SK-N-SH (cell line): ENCODE measurements at regions not wholly inside any gene's neighbourhood (a gene's known extent, or its start where the extent isn't known, plus 50 kb on each side); places are given as distances from the start of the nearest gene placed in this dataset.

Experiments used
- CTCF ChIA-PET: fragments of 300-600, 350-600 bp; formaldehyde crosslinking; extraction: SDS; loops from one replicate; lab custom pipeline; 2021; lab: Yijun Ruan, JAX
- POLR2A ChIA-PET: fragments of 350-600 bp; sonication (Branson Sonifier 250); formaldehyde crosslinking; extraction: SDS; loops from one replicate; lab custom pipeline; 2020; ENCODE audit warnings: antibody characterized with exemption, inconsistent platforms; lab: Yijun Ruan, JAX
- DNase-seq: peaks from one replicate; pipeline ENCODE4 v3.0.0; 2012
- H2AFZ ChIP-seq: fragments of 200-600 bp; sonication (generic); 2 replicates; pipeline ENCODE4 v1.8.1; 2016; ENCODE audit warnings: antibody characterized with exemption, mild to moderate bottlenecking, low read depth
- H3F3A ChIP-seq: fragments of 200-600 bp; sonication (generic); replicated peaks from 2 replicates; pipeline ENCODE3; 2016; ENCODE audit warnings: antibody characterized with exemption, mild to moderate bottlenecking; ENCODE audit not compliant: insufficient read depth
- H3K27ac ChIP-seq, 2 experiments: fragments of 200-500 bp in 1 of 2; fragments of 200-600 bp in 1 of 2; sonication (Bioruptor generic) in 1 of 2; sonication (generic), shearing (Covaris generic) in 1 of 2; 2 replicates each; pipeline versions ENCODE4 v1.5.1 to v1.6.1; 2014 to 2016; ENCODE audit warnings: low read depth in 2 of 2, inconsistent platforms in 1 of 2, low read length in 1 of 2, mild to moderate bottlenecking in 1 of 2, mixed read lengths in 1 of 2
- H3K27me3 ChIP-seq: fragments of 200-600 bp; sonication (generic), shearing (Covaris generic); 2 replicates; pipeline ENCODE4 v1.6.1; 2016; ENCODE audit warnings: mixed run types; ENCODE audit not compliant: insufficient read depth
- H3K36me3 ChIP-seq, 2 experiments: fragments of 200-500 bp in 1 of 2; fragments of 200-600 bp in 1 of 2; sonication (Bioruptor generic) in 1 of 2; sonication (generic) in 1 of 2; replicated peaks in 1 of 2; 2 replicates each; pipeline versions ENCODE3 to v1.5.1; 2014 to 2016; ENCODE audit warnings: low read length in 1 of 2, mild to moderate bottlenecking in 1 of 2; ENCODE audit not compliant: insufficient read depth in 2 of 2, control insufficient read depth in 1 of 2
- H3K4me1 ChIP-seq, 2 experiments: fragments of 200-500 bp in 1 of 2; fragments of 200-600 bp in 1 of 2; sonication (Bioruptor generic) in 1 of 2; sonication (generic), shearing (Covaris generic) in 1 of 2; 2 replicates each; pipeline versions ENCODE4 v1.5.1 to v1.6.1; 2014 to 2016; ENCODE audit warnings: low read depth in 1 of 2, low read length in 1 of 2, mixed run types in 1 of 2; ENCODE audit not compliant: insufficient read depth in 2 of 2, control insufficient read depth in 1 of 2
- H3K4me2 ChIP-seq: fragments of 200-600 bp; sonication (generic), shearing (Covaris generic); 2 replicates; pipeline ENCODE4 v1.6.1; 2017; ENCODE audit warnings: mixed run types
- H3K4me3 ChIP-seq, 2 experiments: fragments of 200-500 bp in 1 of 2; fragments of 200-600 bp in 1 of 2; sonication (Bioruptor generic) in 1 of 2; sonication (generic), shearing (Covaris generic) in 1 of 2; 2 replicates each; pipeline versions ENCODE4 v1.5.1 to v1.8.1; 2014 to 2016; ENCODE audit warnings: low read depth in 2 of 2, inconsistent platforms in 1 of 2, low read length in 1 of 2, mild to moderate bottlenecking in 1 of 2, mixed read lengths in 1 of 2, moderate library complexity in 1 of 2
- H3K79me2 ChIP-seq: fragments of 200-600 bp; sonication (generic); 2 replicates; pipeline ENCODE4 v1.8.1; 2017; ENCODE audit warnings: mild to moderate bottlenecking; ENCODE audit not compliant: insufficient read depth
- H3K9ac ChIP-seq: fragments of 200-600 bp; sonication (generic); 2 replicates; pipeline ENCODE4 v1.6.1; 2017; ENCODE audit warnings: mixed run types
- H3K9me2 ChIP-seq: fragments of 200-600 bp; sonication (generic); 2 replicates; pipeline ENCODE4 v1.6.1; 2017; ENCODE audit warnings: mixed run types
- H3K9me3 ChIP-seq: fragments of 200-600 bp; sonication (generic); 2 replicates; pipeline ENCODE4 v1.6.1; 2017; ENCODE audit warnings: mixed run types, mild to moderate bottlenecking, moderate library complexity
- H4K20me1 ChIP-seq: fragments of 200-600 bp; sonication (generic); 2 replicates; pipeline ENCODE4 v1.6.1; 2017; ENCODE audit warnings: mild to moderate bottlenecking, mixed run types; ENCODE audit not compliant: insufficient read depth
- ELF1 ChIP-seq: IDR thresholded peaks from 2 replicates; pipeline ENCODE4 v1.4.0; 2012
- EP300 ChIP-seq, 2 experiments: IDR thresholded peaks; 2 replicates each; pipeline versions ENCODE4 v1.4.0 to v1.6.1; 2012; ENCODE audit warnings: borderline replicate concordance in 1 of 2, low read depth in 1 of 2, low read length in 1 of 2
- EZH2phosphoT487 ChIP-seq: fragments of 200-600 bp; sonication (generic); IDR thresholded peaks from 2 replicates; pipeline ENCODE4 v1.6.1; 2017; ENCODE audit warnings: low read depth, mixed run types, mild to moderate bottlenecking, antibody characterized with exemption, moderate library complexity, borderline replicate concordance
- FOXM1 ChIP-seq: IDR thresholded peaks from 2 replicates; pipeline ENCODE4 v1.4.0; 2012; ENCODE audit warnings: low read depth, mild to moderate bottlenecking
- GABPA ChIP-seq: IDR thresholded peaks from 2 replicates; pipeline ENCODE4 v1.4.0; 2012; ENCODE audit warnings: low read depth, mild to moderate bottlenecking
- GATA2 ChIP-seq: sonication (generic); formaldehyde crosslinking; IDR thresholded peaks from 2 replicates; pipeline ENCODE4 v1.5.0; 2020; ENCODE audit warnings: mild to moderate bottlenecking, missing genetic modification reagents
- IRF3 ChIP-seq: fragments of 150-350 bp; IDR thresholded peaks from 2 replicates; pipeline ENCODE4 v1.6.1; 2016; ENCODE audit warnings: mild to moderate bottlenecking, low read depth, low read length
- PBX3 ChIP-seq: IDR thresholded peaks from 2 replicates; pipeline ENCODE4; 2012
- RFX5 ChIP-seq: IDR thresholded peaks from 2 replicates; pipeline ENCODE4 v1.6.1; 2012; ENCODE audit warnings: mild to moderate bottlenecking, improper control_type of control experiment, low read length
- RXRA ChIP-seq: IDR thresholded peaks from 2 replicates; pipeline ENCODE4 v1.4.0; 2012; ENCODE audit warnings: low read depth, mild to moderate bottlenecking, borderline replicate concordance
- SIN3A ChIP-seq: IDR thresholded peaks from 2 replicates; pipeline ENCODE4 v1.6.1; 2012; ENCODE audit warnings: low read depth, mild to moderate bottlenecking, low read length, moderate library complexity, borderline replicate concordance
- TEAD4 ChIP-seq: IDR thresholded peaks from 2 replicates; pipeline ENCODE4 v1.4.0; 2012; ENCODE audit warnings: mild to moderate bottlenecking, borderline replicate concordance; ENCODE audit not compliant: insufficient read depth
- USF2 ChIP-seq: fragments of 150-350 bp; IDR thresholded peaks from 2 replicates; pipeline ENCODE4 v1.6.1; 2017; ENCODE audit warnings: antibody characterized with exemption, low read length, low read depth, borderline replicate concordance
- WGBS: methylation state at CpG from one replicate; pipeline ENCODE4 v1.1.6; 2017; ENCODE audit warnings: low lambda C conversion rate; 5-methylcytosine and 5-hydroxymethylcytosine counted together

GRCh38 chrX:129065895-129066294 lies 457.4 kb downstream of the SMARCA1 start:
- ChIA-PET POLR2A (no interaction called here), CTCF (no interaction called here)
- H3K9ac ChIP-seq = no peak overlapping the region
- H3K9me2 ChIP-seq = no peaks in the 10 kb centered on the region
- H3K4me1 ChIP-seq = no peaks in the 10 kb centered on the region
- no peak overlapping the region for H3K4me3 ChIP-seq
- no peaks in the 10 kb centered on the region for H3K36me3 ChIP-seq
- no peaks in the 10 kb centered on the region for H3K79me2 ChIP-seq
- WGBS = 62% methylated on average over 1 of the region's 1 CpG
- no peak for DNase-seq
- H3K4me2 ChIP-seq = no peak overlapping the region
- no peaks in the 10 kb centered on the region for H3F3A ChIP-seq
- TF ChIP-seq GABPA (no peak), IRF3 (no peak), TEAD4 (no peak), RXRA (no peak), FOXM1 (no peak), SIN3A (no peak), GATA2 (CRISPR knock-in tag) (no peak), EP300 (IDR thresholded peaks at IDR 0.05; ENCODE audit: borderline replicate concordance in 1 of 2, low read depth in 1 of 2, low read length in 1 of 2) (no peak)
- no peak overlapping the region for H2AFZ ChIP-seq
- H3K27ac ChIP-seq = no peak overlapping the region
- no peaks in the 10 kb centered on the region for H4K20me1 ChIP-seq
- H3K9me3 ChIP-seq = no peaks in the 10 kb centered on the region
- H3K27me3 ChIP-seq = no peaks in the 10 kb centered on the region

GRCh38 chrX:129058405-129058804 lies 464.9 kb downstream of the SMARCA1 start:
- 42% methylated on average over 1 of the region's 1 CpG for WGBS
- no peaks in the 10 kb centered on the region for H4K20me1 ChIP-seq
- H3K36me3 ChIP-seq = no peaks in the 10 kb centered on the region
- H3K79me2 ChIP-seq = no peaks in the 10 kb centered on the region
- no peak for DNase-seq
- no peaks in the 10 kb centered on the region for H3K4me1 ChIP-seq
- H3K9me2 ChIP-seq = no peaks in the 10 kb centered on the region
- H3K27ac ChIP-seq = no peak overlapping the region
- H3K4me3 ChIP-seq = no peak overlapping the region
- no peak overlapping the region for H2AFZ ChIP-seq
- no peak overlapping the region for H3K4me2 ChIP-seq
- H3K9me3 ChIP-seq = no peaks in the 10 kb centered on the region
- CTCF ChIA-PET = no interaction called here
- TF ChIP-seq RFX5 (no peak), TEAD4 (no peak), PBX3 (no peak), USF2 (no peak), ELF1 (no peak), EZH2phosphoT487 (no peak)
- TF ChIP-seq, all 33 proteins: peak for 0
- POLR2A ChIA-PET = no interaction called here
- Histone ChIP-seq H3K9ac (no peak overlapping the region), H3F3A (no peaks in the 10 kb centered on the region), H3K27me3 (no peaks in the 10 kb centered on the region)
